Neural progenitor cell (in vitro differentiated cells): ENCODE measurements at regions not wholly inside any gene's neighbourhood (a gene's known extent, or its start where the extent isn't known, plus 50 kb on each side); places are given as distances from the start of the nearest gene placed in this dataset.
A peak's percentile ranks its signal among the peaks of the same experiment; 100 is the strongest.
"Not testable (repeated sequence)": the region's sequence is repeated elsewhere in the genome, so short reads cannot be mapped to it uniquely, and the experiment has no call there.

ENCODE experiments used
- DNase-seq: peaks from one replicate; pipeline ENCODE4 v3.0.0-alpha.2; 2016; ENCODE audit warnings: low spot score
- H2AFZ ChIP-seq: fragments of 200-600 bp; sonication (generic); replicated peaks from 2 replicates; pipeline ENCODE4 v1.6.1; 2016; ENCODE audit warnings: antibody characterized with exemption
- H3F3A ChIP-seq: fragments of 200-600 bp; sonication (generic); 2 replicates; pipeline ENCODE4 v1.6.1; 2016; ENCODE audit warnings: antibody characterized with exemption, low read depth
- H3K27ac ChIP-seq: fragments of 200-600 bp; sonication (generic); 2 replicates; pipeline ENCODE4 v1.5.1; 2016; ENCODE audit warnings: mild to moderate bottlenecking
- H3K27me3 ChIP-seq: fragments of 200-600 bp; sonication (generic); 2 replicates; pipeline ENCODE4 v1.6.1; 2016; ENCODE audit warnings: mild to moderate bottlenecking, moderate library complexity
- H3K36me3 ChIP-seq: fragments of 200-600 bp; sonication (generic); 2 replicates; pipeline ENCODE4 v1.5.1; 2016
- H3K4me1 ChIP-seq: fragments of 200-600 bp; sonication (generic); 2 replicates; pipeline ENCODE4 v1.6.1; 2016; ENCODE audit warnings: mixed run types
- H3K4me2 ChIP-seq: fragments of 200-600 bp; sonication (generic); 2 replicates; pipeline ENCODE4 v1.6.1; 2016
- H3K4me3 ChIP-seq: fragments of 200-600 bp; sonication (generic); 2 replicates; pipeline ENCODE4 v1.5.1; 2016
- H3K79me2 ChIP-seq: fragments of 200-600 bp; sonication (generic); 2 replicates; pipeline ENCODE4 v1.6.1; 2016; ENCODE audit warnings: low read depth
- H3K9ac ChIP-seq: fragments of 200-600 bp; sonication (generic); 2 replicates; pipeline ENCODE4 v1.6.1; 2016
- H3K9me3 ChIP-seq: fragments of 200-600 bp; sonication (generic); 2 replicates; pipeline ENCODE4 v1.5.1; 2016; ENCODE audit warnings: low read depth
- H4K20me1 ChIP-seq: fragments of 200-600 bp; sonication (generic); 2 replicates; pipeline ENCODE4 v1.6.1; 2016; ENCODE audit warnings: low read depth
- H3K27ac Mint-ChIP-seq: 3 replicates; pipeline ENCODE4 v1.8.0; 2021; ENCODE audit warnings: mixed read lengths
- H3K27me3 Mint-ChIP-seq: 2 replicates; pipeline ENCODE4 v1.8.0; 2022; ENCODE audit warnings: low read depth, mild to moderate bottlenecking, inconsistent platforms, moderate library complexity, mixed read lengths; ENCODE audit not compliant: insufficient read depth
- H3K36me3 Mint-ChIP-seq: 3 replicates; pipeline ENCODE4 v1.8.0; 2021; ENCODE audit warnings: mixed read lengths
- H3K4me1 Mint-ChIP-seq: 3 replicates; pipeline ENCODE4 v1.8.0; 2021; ENCODE audit warnings: mixed read lengths
- H3K4me3 Mint-ChIP-seq: 3 replicates; pipeline ENCODE4 v1.8.0; 2021; ENCODE audit warnings: mild to moderate bottlenecking, moderate library complexity, mixed read lengths
- H3K9me3 Mint-ChIP-seq: 3 replicates; pipeline ENCODE4 v1.8.0; 2020; ENCODE audit warnings: mixed read lengths
- EZH2 ChIP-seq: fragments of 200-600 bp; sonication (generic); IDR thresholded peaks from 2 replicates; pipeline ENCODE4 v1.6.1; 2017; ENCODE audit warnings: antibody characterized with exemption, mild to moderate bottlenecking, moderate library complexity
- EZH2phosphoT487 ChIP-seq: fragments of 200-600 bp; sonication (generic); IDR thresholded peaks from 2 replicates; pipeline ENCODE4 v1.6.1; 2017; ENCODE audit warnings: antibody characterized with exemption
- TF ChIP-seq, protein P1 (sequence below): fragments of 200-600 bp; sonication (generic); IDR thresholded peaks from 2 replicates; pipeline ENCODE4 v1.5.1; 2017; ENCODE audit warnings: antibody characterized with exemption, mild to moderate bottlenecking

DNA sequence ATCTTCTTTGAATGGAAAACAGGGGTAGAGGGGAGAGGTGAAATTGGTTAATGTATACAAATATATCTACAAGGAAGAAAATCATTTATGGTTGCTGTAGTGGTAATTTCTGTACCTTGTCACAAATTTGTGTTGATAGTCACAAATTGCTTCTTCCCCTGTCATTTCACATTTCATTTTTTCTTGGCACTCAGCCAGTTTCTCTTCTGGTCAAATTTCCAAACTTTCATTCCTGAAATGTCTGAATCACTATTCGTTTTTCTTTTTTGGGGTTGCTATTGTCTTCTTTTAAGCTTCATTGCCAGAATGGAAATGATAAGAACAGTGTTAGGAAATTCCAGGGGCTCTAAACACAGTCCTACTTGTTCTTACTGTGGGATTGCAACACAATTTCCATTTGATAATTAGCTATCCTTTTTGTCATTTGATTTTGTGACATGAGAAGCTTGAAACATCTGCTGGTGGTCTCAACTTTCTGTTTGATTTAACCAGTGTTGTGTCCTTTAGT lies 136.0 kb upstream of the GCFC2 start:
- Histone ChIP-seq H3F3A (no peaks in the 10 kb centered on the region), H3K27me3 (no peaks in the 10 kb centered on the region), H3K4me3 (no peak overlapping the region), H3K27ac (no peak overlapping the region), H3K36me3 (no peaks in the 10 kb centered on the region), H3K4me1 (no peaks in the 10 kb centered on the region), H3K79me2 (no peaks in the 10 kb centered on the region), H3K9me3 (no peaks in the 10 kb centered on the region), H3K9ac (no peak overlapping the region), H2AFZ (no peak overlapping the region), H3K4me2 (no peak overlapping the region), H4K20me1 (no peaks in the 10 kb centered on the region)
- H3K27ac Mint-ChIP-seq = no peak overlapping the region
- no peaks in the 10 kb centered on the region for H3K4me1 Mint-ChIP-seq
- no peaks in the 10 kb centered on the region for H3K27me3 Mint-ChIP-seq
- DNase-seq = no peak
- TF ChIP-seq EZH2phosphoT487 (no peak), EZH2 (no peak)
- TF ChIP-seq, protein P1, sequence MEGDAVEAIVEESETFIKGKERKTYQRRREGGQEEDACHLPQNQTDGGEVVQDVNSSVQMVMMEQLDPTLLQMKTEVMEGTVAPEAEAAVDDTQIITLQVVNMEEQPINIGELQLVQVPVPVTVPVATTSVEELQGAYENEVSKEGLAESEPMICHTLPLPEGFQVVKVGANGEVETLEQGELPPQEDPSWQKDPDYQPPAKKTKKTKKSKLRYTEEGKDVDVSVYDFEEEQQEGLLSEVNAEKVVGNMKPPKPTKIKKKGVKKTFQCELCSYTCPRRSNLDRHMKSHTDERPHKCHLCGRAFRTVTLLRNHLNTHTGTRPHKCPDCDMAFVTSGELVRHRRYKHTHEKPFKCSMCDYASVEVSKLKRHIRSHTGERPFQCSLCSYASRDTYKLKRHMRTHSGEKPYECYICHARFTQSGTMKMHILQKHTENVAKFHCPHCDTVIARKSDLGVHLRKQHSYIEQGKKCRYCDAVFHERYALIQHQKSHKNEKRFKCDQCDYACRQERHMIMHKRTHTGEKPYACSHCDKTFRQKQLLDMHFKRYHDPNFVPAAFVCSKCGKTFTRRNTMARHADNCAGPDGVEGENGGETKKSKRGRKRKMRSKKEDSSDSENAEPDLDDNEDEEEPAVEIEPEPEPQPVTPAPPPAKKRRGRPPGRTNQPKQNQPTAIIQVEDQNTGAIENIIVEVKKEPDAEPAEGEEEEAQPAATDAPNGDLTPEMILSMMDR = no peak
- H3K4me3 Mint-ChIP-seq = no peak overlapping the region
- no peaks in the 10 kb centered on the region for H3K36me3 Mint-ChIP-seq
- no peaks in the 10 kb centered on the region for H3K9me3 Mint-ChIP-seq

DNA sequence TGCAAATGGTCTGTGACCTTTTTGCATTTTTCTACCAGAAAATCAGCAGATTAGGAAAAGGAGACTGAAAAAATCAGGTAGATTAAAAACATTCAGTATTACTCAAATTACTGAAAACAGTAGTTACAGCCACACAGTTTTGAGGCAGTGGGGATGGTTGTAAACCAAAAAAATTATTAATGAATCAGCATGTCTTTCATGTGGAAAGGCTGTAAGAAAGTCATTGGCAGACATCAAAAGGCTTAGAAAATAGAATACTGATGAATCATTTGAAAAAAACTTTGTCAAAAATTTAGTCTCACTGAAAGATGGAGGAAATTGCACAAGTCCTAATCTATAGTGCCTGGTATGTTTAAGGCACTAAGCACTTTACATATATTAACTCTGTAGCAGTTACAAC lies 133.9 kb upstream of the GCFC2 start:
- Mint-ChIP-seq H3K4me3 (no peak overlapping the region), H3K9me3 (no peaks in the 10 kb centered on the region), H3K27ac (no peak overlapping the region), H3K36me3 (no peaks in the 10 kb centered on the region), H3K4me1 (no peaks in the 10 kb centered on the region), H3K27me3 (no peaks in the 10 kb centered on the region)
- no peak overlapping the region for H3K4me2 ChIP-seq
- no peaks in the 10 kb centered on the region for H3K4me1 ChIP-seq
- H3K9ac ChIP-seq = no peak overlapping the region
- no peak overlapping the region for H2AFZ ChIP-seq
- H3K27me3 ChIP-seq = no peaks in the 10 kb centered on the region
- no peak overlapping the region for H3K27ac ChIP-seq
- TF ChIP-seq EZH2 = no peak
- TF ChIP-seq, protein P1 = no peak
- TF ChIP-seq EZH2phosphoT487 = no peak
- no peaks in the 10 kb centered on the region for H3F3A ChIP-seq
- DNase-seq = no peak
- no peaks in the 10 kb centered on the region for H3K79me2 ChIP-seq
- H4K20me1 ChIP-seq = no peaks in the 10 kb centered on the region
- no peak overlapping the region for H3K4me3 ChIP-seq
- no peaks in the 10 kb centered on the region for H3K36me3 ChIP-seq
- no peaks in the 10 kb centered on the region for H3K9me3 ChIP-seq

DNA sequence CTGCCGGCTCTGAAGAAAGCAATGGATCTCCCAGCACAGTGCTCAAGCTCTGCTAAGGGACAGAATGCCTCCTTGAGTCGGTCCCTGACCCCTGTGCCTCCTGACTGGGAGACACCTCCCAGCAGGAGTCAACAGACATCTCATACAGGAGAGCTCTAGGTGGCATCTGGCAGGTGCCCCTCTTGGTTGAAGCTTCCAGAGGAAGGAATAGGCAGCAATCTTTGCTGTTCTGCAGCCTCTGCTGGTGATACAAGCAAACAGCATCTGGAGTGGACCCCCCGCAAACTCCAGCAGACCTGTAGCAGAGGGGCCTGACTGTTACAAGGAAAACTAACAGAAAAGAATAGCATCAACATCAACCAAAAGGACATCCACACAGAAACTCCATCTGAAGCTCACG lies 123.9 kb upstream of the GCFC2 start:
- H3K4me3 ChIP-seq, H3K9ac ChIP-seq, H3K27ac Mint-ChIP-seq, H3K4me2 ChIP-seq, H3K27me3 ChIP-seq, H3K27ac ChIP-seq, H3K9me3 Mint-ChIP-seq, H3K4me3 Mint-ChIP-seq, H3K36me3 Mint-ChIP-seq, H3K4me1 Mint-ChIP-seq, H3K9me3 ChIP-seq, H3K27me3 Mint-ChIP-seq, H3F3A ChIP-seq, H3K4me1 ChIP-seq, H3K36me3 ChIP-seq, H4K20me1 ChIP-seq, H3K79me2 ChIP-seq: not testable (repeated sequence)
- H2AFZ ChIP-seq = peak overlapping the region; percentile 53
- DNase-seq = peak; percentile 11
- TF ChIP-seq, protein P1 = peak; percentile 37

DNA sequence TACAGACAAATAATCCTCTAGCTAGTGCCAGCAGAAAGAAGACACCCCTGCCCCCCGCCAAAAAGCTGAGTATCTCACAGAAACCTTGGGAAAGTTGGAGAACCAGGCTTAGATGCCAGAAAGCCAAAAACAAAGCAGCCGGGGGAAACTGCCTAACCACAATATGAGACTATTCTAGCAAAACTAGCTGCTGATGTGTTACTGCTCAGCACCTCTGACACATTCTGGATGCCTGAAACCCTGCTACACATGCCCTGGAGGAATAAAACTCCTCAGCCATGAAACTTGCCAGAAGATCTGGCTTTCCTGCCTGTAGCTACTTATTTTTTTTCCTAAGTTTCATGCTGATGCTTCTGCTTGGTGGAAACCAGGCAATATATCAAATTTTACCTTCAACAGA lies 122.7 kb upstream of the GCFC2 start:
- no peak for DNase-seq
- Mint-ChIP-seq H3K27me3 (no peaks in the 10 kb centered on the region), H3K27ac (no peak overlapping the region), H3K9me3 (peaks cover 5% of the 10 kb centered on the region), H3K36me3 (no peaks in the 10 kb centered on the region), H3K4me3 (no peak overlapping the region), H3K4me1 (no peaks in the 10 kb centered on the region)
- Histone ChIP-seq H3K4me1 (no peaks in the 10 kb centered on the region), H3K9ac (no peak overlapping the region), H2AFZ (peak overlapping the region; percentile 53), H3K4me2 (no peak overlapping the region), H3K36me3 (no peaks in the 10 kb centered on the region), H3K27me3 (no peaks in the 10 kb centered on the region), H3K9me3 (no peaks in the 10 kb centered on the region), H4K20me1 (no peaks in the 10 kb centered on the region), H3K79me2 (no peaks in the 10 kb centered on the region), H3K4me3 (no peak overlapping the region), H3K27ac (no peak overlapping the region), H3F3A (no peaks in the 10 kb centered on the region)
- no peak for TF ChIP-seq EZH2
- no peak for TF ChIP-seq EZH2phosphoT487
- TF ChIP-seq, protein P1 = no peak
